Adrenal gland (tissue), 9 donors: ENCODE measurements at regions not wholly inside any gene's neighbourhood (a gene's known extent, or its start where the extent isn't known, plus 50 kb on each side); places are given as distances from the start of the nearest gene placed in this dataset.

Experiments
- DNase-seq, 7 donors: peaks; one replicate each; pipeline ENCODE4 v3.0.0-alpha.2; 2019 to 2020
- H3K27ac ChIP-seq, 5 donors: fragments of 200-600 bp; sonication (generic) in 4 of 5; 1 replicate in 3 of 5; 2 replicates in 2 of 5; pipeline versions ENCODE4 v1.5.1 to v1.8.0; 2016 to 2020; ENCODE audit warnings: mild to moderate bottlenecking in 1 of 5
- H3K27me3 ChIP-seq: fragments of 200-600 bp; 2 replicates; pipeline ENCODE4 v1.8.0; 2021
- H3K36me3 ChIP-seq, 2 donors: fragments of 200-600 bp; replicated peaks in 1 of 2; 1 replicate in 1 of 2; 2 replicates in 1 of 2; pipeline versions ENCODE4 v1.5.1 to v1.8.0; 2018 to 2022
- H3K4me1 ChIP-seq, 2 donors: fragments of 200-600 bp; replicated peaks in 1 of 2; 1 replicate in 1 of 2; 2 replicates in 1 of 2; pipeline versions ENCODE4 v1.5.1 to v1.8.0; 2018 to 2021
- H3K4me3 ChIP-seq, 4 donors: fragments of 200-600 bp; sonication (generic) in 3 of 4; one replicate each; pipeline ENCODE4 v1.5.1; 2016 to 2018
- H3K9me3 ChIP-seq, 3 donors: fragments of 200-600 bp; sonication (generic) in 1 of 3; replicated peaks in 1 of 3; 1 replicate in 2 of 3; 2 replicates in 1 of 3; pipeline versions ENCODE4 v1.5.1 to v1.8.0; 2016 to 2021
- CTCF ChIP-seq, 6 experiments: fragments of 450-650 bp in 4 of 6; fragments of 200-600 bp in 2 of 6; sonication (generic) in 1 of 6; IDR thresholded peaks; 1 replicate in 5 of 6; 2 replicates in 1 of 6; pipeline versions ENCODE4 v1.5.1 to v1.8.0; 2016 to 2021; ENCODE audit warnings: antibody characterized with exemption in 6 of 6, mild to moderate bottlenecking in 2 of 6, moderate library complexity in 1 of 6
- POLR2A ChIP-seq, 2 donors: fragments of 450-650 bp; IDR thresholded peaks; one replicate each; pipeline ENCODE4 v1.6.1; 2017; ENCODE audit warnings: antibody characterized with exemption in 2 of 2, mild to moderate bottlenecking in 2 of 2, moderate library complexity in 1 of 2
- WGBS, 4 donors: extraction: QIAGEN DNeasy Blood & Tissue Kit in 2 of 4; methylation state at CpG; one replicate each; pipeline versions ENCODE4 v1.1.5 to v1.1.7; 2013 to 2017; 5-methylcytosine and 5-hydroxymethylcytosine counted together
- intact Hi-C, 2 donors: fragments of 100-400 bp; cut with DNase I; formaldehyde crosslinking; loops; one replicate each; pipeline versions ENCODE4 v1.14.1 to v1.15.0; 2022 to 2023
- donor health status: healthy with polysubstance abuse.
- donor health status: Bipolar disorder and iron deficiency.
- donor health status: DM: yes; HTN: yes; CAD: no.
- donor health status: DM: no; HTN: no; CAD: no.
- donor health status: DM: no; HTN: no; CAD: no.

GRCh38 chr21:14683063-14683462 lies 136.9 kb upstream of the SAMSN1 start:
- Histone ChIP-seq H3K4me1 (no peaks in the 10 kb centered on the region), H3K4me3 (no peak overlapping the region), H3K9me3 (no peaks in the 10 kb centered on the region), H3K27me3 (no peaks in the 10 kb centered on the region), H3K36me3 (no peaks in the 10 kb centered on the region), H3K27ac (no peak overlapping the region)
- intact Hi-C loops, result no loop called here
- no peak for DNase-seq
- TF ChIP-seq CTCF (IDR thresholded peaks at IDR 0.05) (no peak), POLR2A (IDR thresholded peaks at IDR 0.05) (no peak)

- TF ChIP-seq POLR2A (IDR thresholded peaks at IDR 0.05) (no peak), CTCF (IDR thresholded peaks at IDR 0.05) (no peak)
- H3K27ac ChIP-seq, result no peak overlapping the region
- H3K4me1 ChIP-seq, result peaks cover 0 to 6% of the 10 kb centered on the region in 2 donors
- no peaks in the 10 kb centered on the region for H3K9me3 ChIP-seq
- no peaks in the 10 kb centered on the region for H3K27me3 ChIP-seq
- intact Hi-C loops, result no loop called here
- 66 to 76% (median 72%) methylated on average over 3 of the region's 3 CpGs for WGBS, 4 donors
- H3K4me3 ChIP-seq, result no peak overlapping the region
- DNase-seq, result no peak
- H3K36me3 ChIP-seq, result no peaks in the 10 kb centered on the region
Measured at GRCh38 chr21:14678973-14679574, 133.0 kb upstream of the SAMSN1 start.

GRCh38 chr21:14677639-14678179 lies 131.6 kb upstream of the SAMSN1 start:
- WGBS, 4 donors, result 66 to 77% (median 71%) methylated on average over 9 of the region's 9 CpGs

GRCh38 chr21:14677013-14677412 lies 130.9 kb upstream of the SAMSN1 start:
- TF ChIP-seq CTCF (IDR thresholded peaks at IDR 0.05), result no peak
- TF ChIP-seq POLR2A (IDR thresholded peaks at IDR 0.05), result no peak
- H3K36me3 ChIP-seq, result no peaks in the 10 kb centered on the region
- H3K4me3 ChIP-seq, result no peak overlapping the region
- intact Hi-C loops, result no loop called here
- H3K4me1 ChIP-seq, result peaks cover 0 to 6% of the 10 kb centered on the region in 2 donors
- no peaks in the 10 kb centered on the region for H3K27me3 ChIP-seq
- H3K9me3 ChIP-seq, result no peaks in the 10 kb centered on the region
- no peak overlapping the region for H3K27ac ChIP-seq
- DNase-seq, result no peak

More at GRCh38 chr21:14677639-14678179, 131.6 kb upstream of the SAMSN1 start:
- Histone ChIP-seq H3K4me1 (peaks cover 0 to 6% of the 10 kb centered on the region in 2 donors), H3K27ac (no peak overlapping the region), H3K36me3 (no peaks in the 10 kb centered on the region), H3K9me3 (no peaks in the 10 kb centered on the region), H3K4me3 (no peak overlapping the region), H3K27me3 (no peaks in the 10 kb centered on the region)
- intact Hi-C loops, result no loop called here
- DNase-seq, result no peak
- TF ChIP-seq POLR2A (IDR thresholded peaks at IDR 0.05) (no peak), CTCF (IDR thresholded peaks at IDR 0.05) (no peak)
